Cardiac septum (tissue), 1 donor: ENCODE measurements at regions not wholly inside any gene's neighbourhood (a gene's known extent, or its start where the extent isn't known, plus 50 kb on each side); places are given as distances from the start of the nearest gene placed in this dataset.
"Not testable (repeated sequence)": the region's sequence is repeated elsewhere in the genome, so short reads cannot be mapped to it uniquely, and the experiment has no call there.

ENCODE experiments used
- DNase-seq: peaks from one replicate; pipeline ENCODE4 v3.0.0-alpha.2; 2020; ENCODE audit warnings: low spot score
- intact Hi-C: fragments of 100-400 bp; cut with DNase I; formaldehyde crosslinking; loops from one replicate; pipeline ENCODE4 v1.14.0; 2022
- donor health status: DM: no; HTN: no; CAD: no.

DNA sequence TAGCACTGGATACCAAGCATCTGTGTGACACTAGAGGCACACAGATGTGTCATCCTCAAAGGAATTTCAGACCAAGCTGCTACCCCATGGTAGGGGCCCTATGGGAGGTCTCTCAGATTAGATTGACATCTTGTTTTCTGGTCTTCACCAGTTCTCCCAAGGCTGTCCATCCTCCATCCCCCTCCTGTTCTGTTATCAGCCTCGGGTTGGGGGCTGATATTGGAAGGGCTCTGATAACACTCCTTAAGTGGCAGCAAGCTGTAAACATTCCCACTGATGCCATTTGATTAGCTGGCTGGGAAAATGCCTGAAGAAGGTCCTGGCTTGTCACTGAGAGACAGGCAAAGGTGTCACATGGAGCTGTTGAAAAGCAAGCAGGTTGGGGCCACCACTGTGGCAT, 185.9 kb upstream of the RBM19 start:
- no peak for DNase-seq
- intact Hi-C loops, result no loop called here

GRCh38 chr12:114150584-114150983, 184.5 kb upstream of the RBM19 start:
- DNase-seq, intact Hi-C loops: not testable (repeated sequence)

DNA sequence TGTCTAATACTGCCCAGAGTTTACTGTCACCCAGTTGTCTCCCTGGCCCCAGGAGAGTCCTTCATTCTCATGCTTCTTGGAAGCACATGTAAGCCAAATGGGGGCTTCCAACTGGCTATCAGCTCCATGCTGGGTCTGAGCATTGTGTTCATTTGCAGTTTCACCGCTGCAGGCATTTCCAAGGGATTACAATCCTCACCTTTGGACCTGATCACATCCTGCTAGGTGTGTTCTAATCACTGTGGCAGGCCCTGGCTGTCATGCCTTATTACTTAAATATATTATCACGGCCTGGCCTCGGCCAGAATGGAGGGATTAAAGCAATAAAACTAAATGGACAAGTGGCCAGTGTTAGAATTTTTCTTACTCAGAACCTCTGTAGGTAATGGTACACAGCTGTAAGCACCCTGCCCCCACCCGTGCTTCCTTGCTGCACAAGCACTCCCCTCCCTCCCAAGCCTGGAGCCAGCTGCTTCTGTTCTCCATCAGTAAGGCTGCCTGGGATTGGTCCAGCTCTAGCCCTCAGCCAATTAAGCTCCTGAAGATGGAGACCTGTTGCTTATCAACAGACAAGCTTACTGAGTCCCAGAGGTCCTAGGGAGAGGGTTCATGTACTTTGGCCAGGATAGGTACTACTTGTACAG, 175.9 kb upstream of the RBM19 start:
- intact Hi-C loops, result no loop called here
- no peak for DNase-seq

GRCh38 chr12:114140576-114140975, 174.5 kb upstream of the RBM19 start:
- intact Hi-C loops, result no loop called here
- DNase-seq, result no peak

GRCh38 chr12:114136631-114137030, 170.5 kb upstream of the RBM19 start:
- intact Hi-C loops, result no loop called here
- no peak for DNase-seq

DNA sequence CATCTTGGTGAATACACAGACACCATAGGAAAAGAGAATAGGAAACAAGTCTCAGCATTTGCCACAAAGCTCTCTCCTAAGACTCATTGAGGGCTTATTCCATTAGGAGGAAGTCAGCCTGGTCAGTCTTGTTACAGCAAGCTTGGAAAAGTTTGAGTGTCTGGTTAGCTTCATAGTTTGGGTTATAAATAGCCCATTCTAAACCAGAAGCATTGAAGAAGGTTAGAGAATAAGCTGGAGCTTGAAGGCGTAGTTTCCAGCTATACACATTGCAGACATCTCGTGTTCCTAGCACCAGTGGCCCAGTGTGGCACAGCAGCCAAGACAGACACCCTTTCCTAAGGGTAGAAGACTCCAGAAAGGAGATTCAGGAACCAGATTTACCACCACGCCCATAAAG, 168.8 kb upstream of the RBM19 start:
- DNase-seq, result no peak
- intact Hi-C loops, result no loop called here

- intact Hi-C loops, result no loop called here
- no peak for DNase-seq
Measured at GRCh38 chr12:114131824-114132223, 165.7 kb upstream of the RBM19 start.

DNA sequence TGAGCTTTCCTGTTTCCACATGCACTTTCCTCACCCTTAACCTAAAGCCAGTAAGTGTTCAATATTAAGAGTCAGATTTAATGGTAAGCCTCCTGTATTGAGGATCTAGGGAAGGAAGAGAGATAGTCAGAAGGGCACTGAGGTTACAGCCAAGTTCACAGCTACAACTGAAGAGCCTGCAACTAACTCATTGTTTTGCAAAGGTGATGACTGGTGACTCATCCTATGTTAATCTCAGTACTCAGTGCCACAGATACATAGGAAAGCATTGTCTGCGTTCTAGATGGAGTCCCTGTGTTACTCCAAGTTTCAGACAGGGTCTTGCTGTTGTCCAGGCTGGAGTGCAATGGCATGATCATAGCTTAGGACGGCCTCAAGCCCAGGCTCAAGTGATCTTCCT, 157.0 kb upstream of the RBM19 start:
- intact Hi-C loops, result no loop called here
- DNase-seq, result no peak

- DNase-seq, result no peak
- intact Hi-C loops, result no loop called here
Measured at GRCh38 chr12:114122016-114122415, 155.9 kb upstream of the RBM19 start.

DNA sequence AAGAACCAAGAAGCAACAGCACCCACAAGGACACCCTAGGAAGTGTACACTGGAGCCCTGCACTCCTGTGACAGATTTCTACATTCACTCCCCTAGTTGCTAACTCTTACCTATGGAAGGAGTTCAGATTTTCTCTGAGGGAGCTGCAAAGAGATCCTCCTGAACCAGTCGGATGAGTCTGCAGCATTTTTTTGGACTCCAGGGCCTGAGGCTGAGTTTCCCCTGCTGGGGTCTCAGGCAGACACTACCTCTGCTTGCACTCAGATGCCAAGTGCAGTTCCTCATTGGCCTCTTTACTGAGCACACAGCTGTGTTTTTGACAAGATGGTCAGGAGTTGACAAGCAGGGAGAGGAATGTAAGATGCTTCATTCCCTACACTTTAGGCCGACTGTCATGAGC, 153.2 kb upstream of the RBM19 start:
- DNase-seq, result no peak
- intact Hi-C loops, result no loop called here

DNA sequence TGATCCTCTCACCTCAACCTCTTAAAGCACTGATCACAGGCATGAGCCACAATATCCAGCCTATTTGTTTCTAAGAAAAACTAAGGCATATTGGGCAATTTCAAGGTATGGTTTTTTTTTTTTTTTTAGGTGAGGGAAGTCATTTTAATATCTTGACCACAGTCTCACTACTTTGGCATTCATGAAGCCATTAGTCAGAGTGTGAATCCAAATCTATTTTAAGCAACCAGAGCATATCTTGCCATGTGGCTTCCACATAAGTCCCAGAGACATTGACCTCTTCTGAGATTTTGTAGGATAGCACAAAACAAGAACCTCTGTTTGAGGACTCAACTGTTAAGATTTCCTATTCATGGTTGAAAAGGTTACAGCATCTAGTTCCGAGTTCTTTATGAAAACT, 130.3 kb upstream of the RBM19 start:
- intact Hi-C loops, result no loop called here

GRCh38 chr12:114093520-114093919, 127.4 kb upstream of the RBM19 start:
- intact Hi-C loops, result no loop called here
- no peak for DNase-seq

More for the DNA sequence above, 130.3 kb upstream of the RBM19 start:
- DNase-seq, result no peak

- intact Hi-C loops, result no loop called here
- no peak for DNase-seq
Measured at GRCh38 chr12:114092981-114093380, 126.9 kb upstream of the RBM19 start.

DNA sequence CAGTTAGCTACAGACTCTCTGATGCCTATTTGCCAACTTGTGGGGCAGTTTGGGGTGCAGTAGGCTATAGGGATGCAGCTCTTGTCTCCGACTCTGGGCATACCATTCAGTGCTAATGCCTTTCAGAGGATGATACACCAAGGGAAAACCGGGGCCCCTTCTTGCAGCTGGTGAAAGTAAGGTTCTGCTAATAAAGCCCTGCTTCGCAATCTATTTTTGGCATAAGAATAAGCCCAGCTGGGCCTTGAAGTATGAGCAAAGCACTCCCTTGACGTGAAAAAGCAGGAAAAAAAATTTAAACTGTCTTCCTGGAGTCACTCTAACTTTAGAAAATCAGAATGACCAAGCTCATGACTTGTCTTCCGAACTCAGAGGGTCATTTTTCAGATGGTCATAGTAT, 124.1 kb upstream of the RBM19 start:
- intact Hi-C loops, result no loop called here
- DNase-seq, result no peak

- intact Hi-C loops, result no loop called here
- no peak for DNase-seq
Measured at GRCh38 chr12:114073076-114073475, 107.0 kb upstream of the RBM19 start.

DNA sequence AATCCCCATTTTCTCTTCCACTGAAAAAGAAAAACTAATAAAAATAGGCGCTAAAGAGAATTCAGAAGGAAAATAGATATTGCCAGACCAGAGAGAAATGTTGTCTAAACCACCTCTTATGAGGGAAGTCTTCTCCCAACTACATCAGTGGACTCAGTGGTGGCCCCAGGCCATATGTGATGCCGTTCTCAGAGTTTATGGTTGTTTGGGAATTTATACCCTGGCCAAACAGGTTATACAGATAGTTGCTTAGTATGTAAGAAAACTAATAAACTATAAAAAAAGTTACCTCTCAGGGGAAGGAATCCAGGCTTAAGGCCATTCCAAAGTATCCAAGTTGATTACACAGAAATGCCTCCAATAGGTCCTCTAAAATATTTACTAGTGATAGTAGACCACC, 103.4 kb upstream of the RBM19 start:
- intact Hi-C loops, result no loop called here
- no peak for DNase-seq

DNA sequence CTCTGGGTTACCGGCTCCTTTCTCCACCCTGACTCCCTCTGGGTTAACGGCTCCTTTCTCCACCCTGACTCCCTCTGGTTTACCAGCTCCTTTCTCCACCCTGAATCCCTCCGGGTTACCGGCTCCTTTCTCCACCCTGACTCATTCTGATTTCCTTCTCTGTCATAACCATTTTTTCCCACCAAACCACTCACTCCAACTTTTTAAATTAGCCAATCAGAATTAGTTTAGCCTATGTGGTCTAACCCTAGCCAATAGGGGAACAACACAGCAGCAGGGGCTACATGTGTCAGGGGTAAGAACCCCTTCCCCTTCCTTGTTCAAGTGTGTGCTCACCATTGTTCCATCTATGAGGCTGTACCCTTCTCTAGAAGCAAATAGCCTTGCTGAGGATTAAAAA, 98.4 kb upstream of the RBM19 start:
- intact Hi-C loops, result no loop called here
- no peak for DNase-seq

DNA sequence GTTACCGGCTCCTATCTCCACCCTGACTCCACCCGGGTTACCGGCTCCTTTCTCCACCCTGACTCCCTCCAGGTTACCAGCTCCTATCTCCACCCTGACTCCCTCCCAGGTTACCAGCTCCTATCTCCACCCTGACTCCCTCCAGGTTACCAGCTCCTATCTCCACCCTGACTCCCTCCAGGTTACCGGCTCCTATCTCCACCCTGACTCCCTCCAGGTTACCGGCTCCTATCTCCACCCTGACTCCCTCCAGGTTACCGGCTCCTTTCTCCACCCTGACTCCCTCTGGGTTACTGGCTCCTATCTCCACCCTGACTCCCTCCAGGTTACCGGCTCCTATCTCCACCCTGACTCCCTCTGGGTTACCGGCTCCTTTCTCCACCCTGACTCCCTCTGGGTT, 97.9 kb upstream of the RBM19 start:
- DNase-seq, intact Hi-C loops: not testable (repeated sequence)

- no peak for DNase-seq
- intact Hi-C loops, result no loop called here
Measured at GRCh38 chr12:114063435-114063834, 97.3 kb upstream of the RBM19 start.

GRCh38 chr12:114056351-114056750, 90.2 kb upstream of the RBM19 start:
- DNase-seq, intact Hi-C loops: not testable (repeated sequence)

DNA sequence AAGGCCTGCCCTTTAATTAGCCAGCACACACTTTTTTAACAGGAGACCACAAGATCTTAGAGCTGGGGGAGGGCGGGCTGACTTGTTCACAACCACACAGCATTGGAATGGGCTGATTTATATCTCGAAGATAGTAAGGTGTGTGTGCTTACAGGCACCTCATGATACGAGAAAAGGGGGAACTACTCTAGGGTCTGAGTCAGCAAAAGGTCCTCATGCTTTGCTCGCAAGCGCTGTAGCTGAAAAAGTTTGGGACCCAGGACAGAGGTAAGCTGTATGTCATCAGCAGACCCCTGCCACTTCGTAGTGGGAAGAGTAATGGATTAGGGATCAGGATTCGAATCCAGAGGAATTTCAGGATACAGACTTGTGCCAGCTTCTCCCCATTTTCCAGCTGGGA, 88.9 kb upstream of the RBM19 start:
- no peak for DNase-seq
- intact Hi-C loops, result no loop called here
